Endothelial cell of umbilical vein (primary cell): ENCODE measurements at regions not wholly inside any gene's neighbourhood (a gene's known extent, or its start where the extent isn't known, plus 50 kb on each side); places are given as distances from the start of the nearest gene placed in this dataset.

ENCODE experiments used
- FOS ChIP-seq: IDR thresholded peaks from 2 replicates; pipeline ENCODE4 v1.6.1; 2011; ENCODE audit warnings: mild to moderate bottlenecking, low read length, moderate library complexity, borderline replicate concordance; ENCODE audit not compliant: insufficient read depth
- POLR2A ChIP-seq: IDR thresholded peaks from 2 replicates; pipeline ENCODE4 v1.6.1; 2012; ENCODE audit warnings: low read depth, mild to moderate bottlenecking, control low read depth, low read length
- POLR2AphosphoS5 ChIP-seq: IDR thresholded peaks from 2 replicates; pipeline ENCODE4 v1.6.1; 2012; ENCODE audit warnings: low read depth, mild to moderate bottlenecking, control low read depth, low read length, moderate library complexity; ENCODE audit not compliant: insufficient read depth
- TF ChIP-seq, protein P1 (sequence below): IDR thresholded peaks from 2 replicates; pipeline ENCODE4 v1.6.1; 2011; ENCODE audit not compliant: insufficient read depth, insufficient read length
- TF ChIP-seq, protein P2 (sequence below), 2 donors: IDR thresholded peaks; 1 replicate in 1 of 2; 2 replicates in 1 of 2; pipeline ENCODE4 v1.5.1; 2011; ENCODE audit warnings: low read length in 2 of 2, mild to moderate bottlenecking in 2 of 2, moderate library complexity in 2 of 2, control low read depth in 1 of 2, inconsistent platforms in 1 of 2, low read depth in 1 of 2; ENCODE audit not compliant: insufficient read depth in 1 of 2; ENCODE audit errors: extremely low read depth in 1 of 2

DNA sequence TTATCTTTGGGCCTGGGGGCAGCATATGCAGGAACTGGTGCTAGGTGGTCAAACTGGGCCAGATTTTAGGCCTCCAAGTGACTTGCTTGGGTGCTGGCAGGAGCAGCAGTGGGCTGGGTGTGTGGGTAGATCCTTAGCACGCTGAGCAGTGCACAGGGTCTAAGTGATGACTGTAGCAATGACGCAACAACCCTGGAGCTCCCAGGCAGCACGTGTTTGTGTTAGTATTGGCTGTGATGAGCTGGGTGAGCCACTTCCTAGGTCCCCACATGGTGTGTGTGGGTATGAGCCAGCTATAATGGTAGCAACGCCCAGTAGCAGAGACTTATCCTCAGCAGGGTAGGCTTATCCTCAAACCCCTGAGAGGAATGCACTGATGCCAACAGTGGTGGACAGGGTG lies 570.6 kb upstream of the ROBO1 start:
- TF ChIP-seq, protein P1, sequence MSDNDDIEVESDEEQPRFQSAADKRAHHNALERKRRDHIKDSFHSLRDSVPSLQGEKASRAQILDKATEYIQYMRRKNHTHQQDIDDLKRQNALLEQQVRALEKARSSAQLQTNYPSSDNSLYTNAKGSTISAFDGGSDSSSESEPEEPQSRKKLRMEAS = no peak
- TF ChIP-seq, protein P2, sequence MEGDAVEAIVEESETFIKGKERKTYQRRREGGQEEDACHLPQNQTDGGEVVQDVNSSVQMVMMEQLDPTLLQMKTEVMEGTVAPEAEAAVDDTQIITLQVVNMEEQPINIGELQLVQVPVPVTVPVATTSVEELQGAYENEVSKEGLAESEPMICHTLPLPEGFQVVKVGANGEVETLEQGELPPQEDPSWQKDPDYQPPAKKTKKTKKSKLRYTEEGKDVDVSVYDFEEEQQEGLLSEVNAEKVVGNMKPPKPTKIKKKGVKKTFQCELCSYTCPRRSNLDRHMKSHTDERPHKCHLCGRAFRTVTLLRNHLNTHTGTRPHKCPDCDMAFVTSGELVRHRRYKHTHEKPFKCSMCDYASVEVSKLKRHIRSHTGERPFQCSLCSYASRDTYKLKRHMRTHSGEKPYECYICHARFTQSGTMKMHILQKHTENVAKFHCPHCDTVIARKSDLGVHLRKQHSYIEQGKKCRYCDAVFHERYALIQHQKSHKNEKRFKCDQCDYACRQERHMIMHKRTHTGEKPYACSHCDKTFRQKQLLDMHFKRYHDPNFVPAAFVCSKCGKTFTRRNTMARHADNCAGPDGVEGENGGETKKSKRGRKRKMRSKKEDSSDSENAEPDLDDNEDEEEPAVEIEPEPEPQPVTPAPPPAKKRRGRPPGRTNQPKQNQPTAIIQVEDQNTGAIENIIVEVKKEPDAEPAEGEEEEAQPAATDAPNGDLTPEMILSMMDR (IDR thresholded peaks at IDR 0.05; ENCODE audit: extremely low read depth in 1 of 2, insufficient read depth in 1 of 2, low read depth in 1 of 2, low read length in 2 of 2) = no peak
- TF ChIP-seq FOS (no peak), POLR2A (no peak), POLR2AphosphoS5 (no peak)
